Ishikawa (cell line): ENCODE measurements at regions not wholly inside any gene's neighbourhood (a gene's known extent, or its start where the extent isn't known, plus 50 kb on each side); places are given as distances from the start of the nearest gene placed in this dataset.

Source experiments
- CEBPB ChIP-seq: IDR thresholded peaks from 2 replicates; pipeline ENCODE4 v1.6.1; 2012
- CREB1 ChIP-seq: IDR thresholded peaks from 2 replicates; pipeline ENCODE4 v1.6.1; 2012; ENCODE audit warnings: low read depth
- EP300 ChIP-seq: IDR thresholded peaks from 2 replicates; pipeline ENCODE4 v1.6.1; 2012; ENCODE audit warnings: borderline replicate concordance
- MAX ChIP-seq: IDR thresholded peaks from 2 replicates; pipeline ENCODE4 v1.6.1; 2012
- RAD21 ChIP-seq: IDR thresholded peaks from 2 replicates; pipeline ENCODE4 v1.6.1; 2012; ENCODE audit warnings: low read depth
- REST ChIP-seq: IDR thresholded peaks from 2 replicates; pipeline ENCODE4 v1.6.1; 2012; ENCODE audit warnings: low read depth, mild to moderate bottlenecking
- YY1 ChIP-seq: IDR thresholded peaks from 2 replicates; pipeline ENCODE4 v1.6.1; 2012; ENCODE audit warnings: low read depth
- ZBTB7A ChIP-seq: IDR thresholded peaks from 2 replicates; pipeline ENCODE4 v1.6.1; 2012; ENCODE audit warnings: low read depth

GRCh38 chr2:191555092-191555742, 122.7 kb upstream of the NABP1 start:
- TF ChIP-seq CEBPB (no peak), EP300 (no peak), MAX (no peak), CREB1 (no peak), ZBTB7A (no peak), YY1 (no peak), REST (no peak), RAD21 (peak; percentile 92)
